BLaER1 treated with 17β-estradiol and CSF1 and Interleukin-3, amounts not matched to agents 10 nM and 100 nM (cell line): ENCODE measurements at regions not wholly inside any gene's neighbourhood (a gene's known extent, or its start where the extent isn't known, plus 50 kb on each side); places are given as distances from the start of the nearest gene placed in this dataset.

Source experiments
- H3K27ac ChIP-seq, 11 experiments: shearing (Covaris generic); formaldehyde crosslinking; 2 replicates each; pipeline ENCODE4 v1.8.1; 2022
- H3K27me3 ChIP-seq, 11 experiments: shearing (Covaris generic); formaldehyde crosslinking; 2 replicates each; pipeline ENCODE4 v1.8.1; 2022
- H3K36me3 ChIP-seq, 11 experiments: shearing (Covaris generic); formaldehyde crosslinking; 2 replicates each; pipeline ENCODE4 v1.8.1; 2022
- H3K4me1 ChIP-seq, 10 experiments: shearing (Covaris generic); formaldehyde crosslinking; 2 replicates each; pipeline ENCODE4 v1.8.1; 2022
- H3K4me2 ChIP-seq, 11 experiments: shearing (Covaris generic); formaldehyde crosslinking; 2 replicates each; pipeline ENCODE4 v1.8.1; 2022
- H3K4me3 ChIP-seq, 10 experiments: shearing (Covaris generic); formaldehyde crosslinking; 2 replicates each; pipeline ENCODE4 v1.8.1; 2022
- H3K9ac ChIP-seq, 11 experiments: shearing (Covaris generic); formaldehyde crosslinking; 2 replicates each; pipeline ENCODE4 v1.8.1; 2022
- H3K9me3 ChIP-seq, 11 experiments: shearing (Covaris generic); formaldehyde crosslinking; replicated peaks in 1 of 11; 2 replicates each; pipeline ENCODE4 v1.8.1; 2022
- H4K20me1 ChIP-seq, 11 experiments: shearing (Covaris generic); formaldehyde crosslinking; 2 replicates each; pipeline ENCODE4 v1.8.1; 2022
- Cebpa-rat ChIP-seq, 11 experiments: shearing (Covaris generic); IDR thresholded peaks; 2 replicates each; pipeline ENCODE4 v1.8.1; 2022

DNA sequence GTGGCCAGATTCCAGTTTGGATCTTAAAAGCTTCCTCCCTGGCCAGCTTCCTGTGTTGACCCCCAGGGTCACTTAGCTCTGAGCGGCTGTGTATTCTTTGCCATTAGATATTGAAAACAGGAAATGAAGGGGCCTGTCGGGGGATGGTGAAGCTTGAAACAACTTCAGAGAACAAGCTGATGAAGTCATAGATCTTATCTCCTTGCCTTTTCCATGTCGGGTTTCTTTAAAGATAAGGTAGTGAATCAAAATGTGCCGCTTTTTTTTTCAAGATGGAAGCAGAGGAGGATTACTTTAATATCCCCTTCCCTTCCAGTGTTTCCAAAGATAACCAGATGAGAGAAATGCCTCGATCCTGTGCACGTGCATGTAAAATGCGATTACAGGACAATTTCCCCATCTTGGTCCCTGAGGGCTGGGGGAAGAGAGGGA, 508.5 kb downstream of the MID1IP1 start:
- Histone ChIP-seq H4K20me1 (no peaks in the 10 kb centered on the region), H3K27ac (peak overlapping the region in 4 of 11 experiments; percentile 8 to 61 (median 36); a peak in 5 of 22 replicates), H3K4me2 (peak overlapping the region; percentile 55 to 89 (median 65)), H3K4me3 (no peak overlapping the region), H3K9me3 (peaks cover 1 to 21% (median 11%) of the 10 kb centered on the region in 11 experiments; a peak in 17 of 22 replicates), H3K27me3 (no peaks in the 10 kb centered on the region), H3K36me3 (no peaks in the 10 kb centered on the region), H3K4me1 (peaks cover 16 to 65% (median 60%) of the 10 kb centered on the region in 10 experiments), H3K9ac (0 out of 22 replicates have a peak overlapping the region, but pooled peaks of 1 of the 11 experiments have one; percentile 33)
- no peak for TF ChIP-seq Cebpa-rat (IDR thresholded peaks at IDR 0.05)

DNA sequence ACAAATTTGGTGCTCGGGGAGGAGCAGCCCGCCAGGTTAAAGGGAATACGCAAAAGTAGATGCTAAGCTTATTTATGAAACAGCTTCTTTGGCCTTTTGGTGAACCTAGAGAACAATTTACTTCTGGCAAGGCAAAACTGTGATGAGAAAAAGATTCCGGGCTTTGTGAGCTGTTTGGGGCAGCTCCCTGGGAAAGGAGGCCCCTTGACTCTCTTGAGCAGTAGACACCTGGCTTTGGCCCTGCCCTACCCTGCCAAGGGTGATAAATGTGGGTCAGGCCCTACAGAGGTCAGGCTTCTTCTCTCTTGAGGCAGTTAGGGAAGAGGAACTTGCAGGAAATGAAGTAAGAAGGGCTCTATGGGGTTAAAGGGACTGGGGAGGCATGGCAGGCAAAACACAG, 509.6 kb downstream of the MID1IP1 start:
- TF ChIP-seq Cebpa-rat (IDR thresholded peaks at IDR 0.05) = no peak
- Histone ChIP-seq H3K27me3 (no peaks in the 10 kb centered on the region), H3K4me2 (peak overlapping the region; percentile 9 to 89 (median 63); a peak in 19 of 22 replicates), H3K36me3 (no peaks in the 10 kb centered on the region), H3K9me3 (peaks cover 0 to 14% (median 2%) of the 10 kb centered on the region in 11 experiments; a peak in 10 of 22 replicates), H4K20me1 (no peaks in the 10 kb centered on the region), H3K4me3 (no peak overlapping the region), H3K27ac (peak overlapping the region in 4 of 11 experiments; percentile 8 to 38 (median 35); a peak in 6 of 22 replicates), H3K9ac (no peak overlapping the region), H3K4me1 (peaks cover 16 to 70% (median 61%) of the 10 kb centered on the region in 10 experiments)

DNA sequence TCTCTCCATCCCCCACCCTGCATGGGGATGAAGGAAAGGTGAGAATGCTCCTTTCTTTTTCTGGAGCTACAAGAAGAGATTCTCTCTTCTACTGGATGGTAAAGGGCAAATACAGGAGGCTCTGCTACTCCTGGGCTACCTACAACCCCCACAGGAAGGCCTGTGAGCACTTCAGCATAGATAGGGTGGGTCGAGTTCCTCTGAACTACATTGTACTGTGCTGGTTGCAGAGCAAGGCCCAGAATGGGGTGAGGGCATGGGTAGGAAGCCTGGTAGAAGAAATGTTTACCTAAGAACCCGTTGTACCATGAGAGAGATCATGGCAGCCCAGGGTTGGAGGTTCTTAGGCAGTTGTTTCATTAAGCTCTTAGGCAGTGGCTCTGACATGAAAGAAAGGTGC, 510.4 kb downstream of the MID1IP1 start:
- peaks cover 0 to 12% (median 3%) of the 10 kb centered on the region in 11 experiments; a peak in 6 of 22 replicates for H3K9me3 ChIP-seq
- no peak overlapping the region for H3K4me3 ChIP-seq
- H3K27me3 ChIP-seq = no peaks in the 10 kb centered on the region
- H3K9ac ChIP-seq = no peak overlapping the region
- H3K27ac ChIP-seq = peak overlapping the region in 1 of 11 experiments; percentile 33; a peak in 1 of 22 replicates
- H3K4me1 ChIP-seq = peaks cover 16 to 70% (median 61%) of the 10 kb centered on the region in 10 experiments
- H3K36me3 ChIP-seq = no peaks in the 10 kb centered on the region
- no peak for TF ChIP-seq Cebpa-rat (IDR thresholded peaks at IDR 0.05)
- no peaks in the 10 kb centered on the region for H4K20me1 ChIP-seq
- H3K4me2 ChIP-seq = peak overlapping the region in 10 of 11 experiments; percentile 12 to 89 (median 64); a peak in 17 of 22 replicates

DNA sequence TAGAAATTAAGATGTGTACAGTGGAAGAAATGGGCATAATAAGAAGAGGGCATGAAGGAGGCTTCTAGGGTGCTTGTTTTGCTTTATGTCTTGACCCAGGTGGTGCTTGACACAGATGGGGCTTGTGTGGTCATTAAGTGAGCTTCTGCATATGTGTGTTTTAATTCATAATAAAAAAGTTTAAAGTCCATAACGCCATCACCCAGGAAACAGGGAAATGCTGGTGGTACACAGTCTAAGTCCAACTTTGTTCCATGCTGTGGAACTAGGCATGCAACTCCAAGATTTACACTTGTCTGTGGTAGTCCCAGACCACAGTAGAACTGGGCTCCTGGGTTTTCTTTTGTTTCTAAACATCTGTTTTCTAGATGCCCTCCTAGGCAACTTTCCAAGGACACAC, 511.9 kb downstream of the MID1IP1 start:
- H3K36me3 ChIP-seq = no peaks in the 10 kb centered on the region
- no peak overlapping the region for H3K4me3 ChIP-seq
- peak overlapping the region in 8 of 11 experiments; percentile 27 to 89 (median 66); a peak in 15 of 22 replicates for H3K4me2 ChIP-seq
- no peaks in the 10 kb centered on the region for H4K20me1 ChIP-seq
- H3K27ac ChIP-seq = peak overlapping the region in 1 of 11 experiments; percentile 7; a peak in 1 of 22 replicates
- H3K9me3 ChIP-seq = peaks cover 0 to 7% (median 0%) of the 10 kb centered on the region in 11 experiments; a peak in 5 of 22 replicates
- TF ChIP-seq Cebpa-rat (IDR thresholded peaks at IDR 0.05) = no peak
- H3K27me3 ChIP-seq = no peaks in the 10 kb centered on the region
- H3K4me1 ChIP-seq = peaks cover 16 to 83% (median 61%) of the 10 kb centered on the region in 10 experiments
- H3K9ac ChIP-seq = no peak overlapping the region

DNA sequence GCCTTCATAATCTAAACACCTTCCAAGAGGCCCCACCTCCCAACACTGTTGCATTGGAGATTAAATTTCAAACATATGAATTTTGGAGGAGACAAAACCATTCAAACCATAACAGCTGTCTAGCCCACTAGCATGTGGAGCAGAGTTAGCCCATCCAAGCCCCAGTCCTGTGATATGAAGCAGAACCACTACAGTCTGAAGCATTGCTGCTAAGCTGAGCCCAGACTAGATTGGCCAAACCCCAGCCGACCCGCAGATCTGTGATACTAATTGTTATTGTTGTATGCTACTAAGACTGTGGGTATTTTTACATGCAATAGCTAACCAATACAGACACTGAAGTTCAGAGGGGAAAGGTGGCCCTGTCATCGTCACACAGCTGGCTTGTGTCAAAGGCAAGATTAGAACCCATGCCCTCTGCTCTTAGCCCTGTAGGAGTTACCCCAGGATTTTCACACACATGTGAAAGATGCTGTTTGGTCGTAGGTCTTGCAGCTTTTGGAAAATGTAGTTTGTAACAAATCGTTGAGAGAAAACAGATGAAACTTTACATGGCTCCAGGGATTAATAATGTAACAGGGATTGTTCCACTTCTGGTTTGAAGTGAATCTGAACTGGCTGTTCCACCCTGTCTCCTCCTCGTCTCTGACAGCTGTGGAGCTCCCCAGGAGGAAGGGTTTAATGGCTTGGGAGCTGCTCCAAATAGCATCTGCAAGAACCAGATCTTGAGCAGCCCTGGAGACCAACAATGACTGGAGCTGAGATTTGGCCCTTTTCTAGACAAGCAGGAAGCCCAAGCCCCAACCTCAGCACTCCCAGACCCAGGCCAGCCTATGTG, 517.5 kb downstream of the MID1IP1 start:
- Histone ChIP-seq H3K4me1 (peaks cover 0 to 56% (median 24%) of the 10 kb centered on the region in 10 experiments; a peak in 14 of 20 replicates), H3K9me3 (peaks cover 4 to 28% (median 13%) of the 10 kb centered on the region in 11 experiments; a peak in 14 of 22 replicates), H3K4me3 (no peak overlapping the region), H3K4me2 (peak overlapping the region in 7 of 11 experiments; percentile 1 to 43 (median 38); a peak in 9 of 22 replicates), H3K9ac (no peak overlapping the region), H3K27me3 (no peaks in the 10 kb centered on the region), H4K20me1 (no peaks in the 10 kb centered on the region), H3K36me3 (no peaks in the 10 kb centered on the region), H3K27ac (no peak overlapping the region)
- no peak for TF ChIP-seq Cebpa-rat (IDR thresholded peaks at IDR 0.05)

DNA sequence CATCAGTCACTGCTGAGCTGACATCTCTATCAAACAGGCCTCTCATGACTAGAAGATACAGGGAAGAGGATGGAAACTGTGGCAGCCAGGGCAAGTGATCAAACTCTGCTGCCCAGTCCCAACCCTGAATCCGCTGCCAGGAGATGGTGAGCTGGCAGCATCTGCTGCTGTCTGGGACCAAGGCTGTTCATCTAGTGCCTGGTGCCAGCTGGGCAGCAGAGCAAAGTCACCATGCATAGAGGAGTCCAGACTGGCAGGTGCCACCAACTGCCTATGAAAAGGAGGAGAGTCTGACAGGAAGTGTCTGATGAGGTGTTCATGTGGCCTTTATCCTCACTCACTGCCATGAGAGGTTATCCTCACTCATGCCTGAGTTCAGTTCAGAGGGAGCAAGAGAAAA, 518.9 kb downstream of the MID1IP1 start:
- Histone ChIP-seq H3K4me3 (no peak overlapping the region), H4K20me1 (no peaks in the 10 kb centered on the region), H3K36me3 (no peaks in the 10 kb centered on the region), H3K9me3 (peaks cover 4 to 28% (median 13%) of the 10 kb centered on the region in 11 experiments; a peak in 15 of 22 replicates), H3K27ac (no peak overlapping the region), H3K4me2 (peak overlapping the region in 7 of 11 experiments; percentile 8 to 60 (median 43); a peak in 10 of 22 replicates), H3K4me1 (peaks cover 0 to 42% (median 13%) of the 10 kb centered on the region in 10 experiments; a peak in 11 of 20 replicates), H3K9ac (no peak overlapping the region), H3K27me3 (no peaks in the 10 kb centered on the region)
- TF ChIP-seq Cebpa-rat (IDR thresholded peaks at IDR 0.05) = no peak

DNA sequence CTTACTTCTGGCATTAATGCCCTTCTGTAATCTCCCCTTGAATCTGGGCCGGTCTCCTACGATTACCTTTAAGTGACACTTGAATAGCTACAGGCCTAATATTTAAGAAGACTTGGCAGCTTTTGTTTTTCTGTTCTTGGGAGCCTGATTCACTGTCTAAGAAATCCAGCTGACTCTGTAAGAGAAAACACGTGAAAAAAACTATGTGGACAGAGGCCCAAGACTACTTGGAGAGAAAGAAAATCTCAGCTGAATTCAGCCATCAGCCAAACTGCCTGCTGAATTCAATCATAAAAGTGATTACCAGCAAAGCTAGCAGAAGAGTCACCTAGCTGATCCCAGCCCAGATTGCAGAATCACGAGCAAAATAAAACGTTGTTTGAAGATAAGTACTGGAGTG, 521.2 kb downstream of the MID1IP1 start:
- Histone ChIP-seq H3K4me2 (no peak overlapping the region), H3K9ac (no peak overlapping the region)
- TF ChIP-seq Cebpa-rat (IDR thresholded peaks at IDR 0.05) = no peak

DNA sequence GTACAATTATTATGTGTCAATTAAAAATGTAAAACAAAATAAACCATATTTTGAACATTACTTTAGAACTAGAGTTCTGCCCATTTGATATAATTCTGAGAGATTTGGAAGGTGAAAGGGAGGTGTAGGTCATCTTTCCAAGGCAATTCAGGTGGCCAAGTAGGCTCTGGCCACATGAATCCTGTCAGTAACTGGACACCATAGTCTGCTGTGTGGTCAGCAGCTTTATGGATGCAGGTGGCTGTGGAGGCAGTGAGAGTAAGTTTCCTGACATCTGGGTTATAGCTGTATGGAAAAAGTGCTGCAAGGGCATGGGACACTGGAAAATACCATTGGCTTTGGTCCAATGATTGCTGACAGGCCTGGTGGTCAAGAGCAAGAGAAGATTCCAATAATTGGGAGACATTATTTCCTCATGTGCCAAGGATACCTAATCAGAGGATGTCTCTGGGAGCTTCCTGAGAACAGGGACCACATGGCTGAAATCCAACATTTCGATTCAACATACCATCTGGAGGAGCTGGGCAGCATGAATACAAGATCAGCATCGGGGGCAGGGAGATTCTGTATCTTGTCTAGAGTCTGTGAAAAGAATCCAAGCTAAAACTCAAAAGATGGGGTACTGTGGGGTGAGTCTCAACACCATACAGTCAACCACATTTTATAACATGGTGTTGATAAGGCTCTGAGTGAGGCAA, 523.1 kb downstream of the MID1IP1 start:
- H3K9me3 ChIP-seq = peaks cover 24 to 55% (median 40%) of the 10 kb centered on the region in 11 experiments
- no peak for TF ChIP-seq Cebpa-rat (IDR thresholded peaks at IDR 0.05)
- H3K9ac ChIP-seq = no peak overlapping the region
- H4K20me1 ChIP-seq = no peaks in the 10 kb centered on the region
- peaks cover 0 to 13% (median 0%) of the 10 kb centered on the region in 11 experiments; a peak in 6 of 22 replicates for H3K27me3 ChIP-seq
- H3K27ac ChIP-seq = no peak overlapping the region
- H3K36me3 ChIP-seq = no peaks in the 10 kb centered on the region
- H3K4me2 ChIP-seq = no peak overlapping the region
- H3K4me3 ChIP-seq = no peak overlapping the region
- peaks cover 0 to 37% (median 22%) of the 10 kb centered on the region in 10 experiments; a peak in 12 of 20 replicates for H3K4me1 ChIP-seq

More for the DNA sequence above, 521.2 kb downstream of the MID1IP1 start:
- Histone ChIP-seq H3K27me3 (no peaks in the 10 kb centered on the region), H3K4me1 (peaks cover 0 to 39% (median 18%) of the 10 kb centered on the region in 10 experiments; a peak in 12 of 20 replicates), H3K4me3 (no peak overlapping the region), H3K36me3 (no peaks in the 10 kb centered on the region), H4K20me1 (no peaks in the 10 kb centered on the region), H3K27ac (no peak overlapping the region), H3K9me3 (peaks cover 17 to 40% (median 27%) of the 10 kb centered on the region in 11 experiments)
